ENCODE measurements at regions not wholly inside any gene's neighbourhood (a gene's known extent, or its start where the extent isn't known, plus 50 kb on each side); places are given as distances from the start of the nearest gene placed in this dataset.

GRCh38 chr4:81769244-81769643 is 297.5 kb upstream of the RASGEF1B start:
- ChIA-PET POLR2A (no interaction called here), CTCF (no interaction called here)
- no peak for TF ChIP-seq ZNF384 (IDR thresholded peaks at IDR 0.05)
- TF ChIP-seq SUZ12 (IDR thresholded peaks at IDR 0.05): no peak
- no peak for TF ChIP-seq FOXA1 (IDR thresholded peaks at IDR 0.05)
- TF ChIP-seq BHLHE40 (IDR thresholded peaks at IDR 0.05; ENCODE audit: borderline replicate concordance): no peak
- TF ChIP-seq LEF1 (IDR thresholded peaks at IDR 0.05; ENCODE audit: borderline replicate concordance): no peak
- TF ChIP-seq L3MBTL2 (conservative IDR thresholded peaks at IDR 0.05): no peak
- TF ChIP-seq ELF4 (IDR thresholded peaks at IDR 0.05): no peak
- no peak for TF ChIP-seq HDGF (IDR thresholded peaks at IDR 0.05; ENCODE audit: borderline replicate concordance)
- DNase-seq (ENCODE audit: extremely low spot score): no peak

- CTCF ChIA-PET: interaction anchor here (0.5 kb wide), 1 partner anchor 12 kb away, joined by 4 read pairs; no protein-coding TSS in a partner anchor
- POLR2A ChIA-PET: no interaction called here
- DNase-seq (ENCODE audit: extremely low spot score): no peak
- TF ChIP-seq SP1 (IDR thresholded peaks at IDR 0.05): no peak
- TF ChIP-seq ZNF384 (IDR thresholded peaks at IDR 0.05): no peak
- no peak for TF ChIP-seq FOXK2 (IDR thresholded peaks at IDR 0.05)
- TF ChIP-seq BHLHE40 (IDR thresholded peaks at IDR 0.05; ENCODE audit: borderline replicate concordance): no peak
- TF ChIP-seq FOXA1 (IDR thresholded peaks at IDR 0.05): no peak
- TF ChIP-seq ELF4 (IDR thresholded peaks at IDR 0.05): no peak
These were observed 287.0 kb upstream of the RASGEF1B start for GRCh38 chr4:81758574-81759264.

GRCh38 chr4:81757691-81758090 is 286.0 kb upstream of the RASGEF1B start:
- TF ChIP-seq HDGF (IDR thresholded peaks at IDR 0.05; ENCODE audit: borderline replicate concordance): no peak
- no peak for TF ChIP-seq SUZ12 (IDR thresholded peaks at IDR 0.05)
- no peak for TF ChIP-seq TARDBP (IDR thresholded peaks at IDR 0.05)
- no peak for TF ChIP-seq L3MBTL2 (conservative IDR thresholded peaks at IDR 0.05)
- TF ChIP-seq ARNT (IDR thresholded peaks at IDR 0.05): no peak
- CTCF ChIA-PET: no interaction called here
- POLR2A ChIA-PET: no interaction called here
- no peak for DNase-seq (ENCODE audit: extremely low spot score)

- ChIA-PET CTCF (no interaction called here), POLR2A (no interaction called here)
- TF ChIP-seq NFRKB (IDR thresholded peaks at IDR 0.05): no peak
- TF ChIP-seq FOXA1 (IDR thresholded peaks at IDR 0.05): no peak
- no peak for TF ChIP-seq FOXM1 (IDR thresholded peaks at IDR 0.05; ENCODE audit: borderline replicate concordance)
- no peak for TF ChIP-seq SUZ12 (IDR thresholded peaks at IDR 0.05)
- no peak for TF ChIP-seq LEF1 (IDR thresholded peaks at IDR 0.05; ENCODE audit: borderline replicate concordance)
- TF ChIP-seq ELF4 (IDR thresholded peaks at IDR 0.05): no peak
- no peak for DNase-seq (ENCODE audit: extremely low spot score)
These were observed 285.3 kb upstream of the RASGEF1B start for GRCh38 chr4:81756973-81757372.

GRCh38 chr4:81756042-81756441 is 284.3 kb upstream of the RASGEF1B start:
- ChIA-PET CTCF (no interaction called here), POLR2A (no interaction called here)
- TF ChIP-seq ELF4 (IDR thresholded peaks at IDR 0.05) (no peak), FOXK2 (IDR thresholded peaks at IDR 0.05) (no peak), BHLHE40 (IDR thresholded peaks at IDR 0.05; ENCODE audit: borderline replicate concordance) (no peak), ZNF384 (IDR thresholded peaks at IDR 0.05) (no peak), SP1 (IDR thresholded peaks at IDR 0.05) (no peak), LEF1 (IDR thresholded peaks at IDR 0.05; ENCODE audit: borderline replicate concordance) (no peak), FOXM1 (IDR thresholded peaks at IDR 0.05; ENCODE audit: borderline replicate concordance) (no peak), TARDBP (IDR thresholded peaks at IDR 0.05) (no peak), FOXA1 (IDR thresholded peaks at IDR 0.05) (no peak), CTBP1 (IDR thresholded peaks at IDR 0.05; ENCODE audit: borderline replicate concordance) (no peak), ARNT (IDR thresholded peaks at IDR 0.05) (no peak), PKNOX1 (IDR thresholded peaks at IDR 0.05) (no peak), NFRKB (IDR thresholded peaks at IDR 0.05) (no peak), L3MBTL2 (conservative IDR thresholded peaks at IDR 0.05) (no peak), SUZ12 (IDR thresholded peaks at IDR 0.05) (no peak)
- no peak for DNase-seq (ENCODE audit: extremely low spot score)

GRCh38 chr4:81754169-81754568 is 282.5 kb upstream of the RASGEF1B start:
- no peak for DNase-seq (ENCODE audit: extremely low spot score)
- TF ChIP-seq PKNOX1 (IDR thresholded peaks at IDR 0.05) (no peak), LEF1 (IDR thresholded peaks at IDR 0.05; ENCODE audit: borderline replicate concordance) (no peak), ARNT (IDR thresholded peaks at IDR 0.05) (no peak)
- CTCF ChIA-PET: no interaction called here
- POLR2A ChIA-PET: no interaction called here

- TF ChIP-seq SUZ12 (IDR thresholded peaks at IDR 0.05) (no peak), BHLHE40 (IDR thresholded peaks at IDR 0.05; ENCODE audit: borderline replicate concordance) (no peak)
- ChIA-PET CTCF (no interaction called here), POLR2A (no interaction called here)
- no peak for DNase-seq (ENCODE audit: extremely low spot score)
These were observed 280.0 kb upstream of the RASGEF1B start for GRCh38 chr4:81751531-81752289.

Data from HEK293T (cell line).